ENCODE measurements at regions not wholly inside any gene's neighbourhood (a gene's known extent, or its start where the extent isn't known, plus 50 kb on each side); places are given as distances from the start of the nearest gene placed in this dataset.

- TF ChIP-seq EP300 (IDR thresholded peaks at IDR 0.05) (no peak), POLR2A (IDR thresholded peaks at IDR 0.05) (no peak), CTCF (IDR thresholded peaks at IDR 0.05) (no peak)
These were observed 1964.2 kb downstream of the ARAP2 start for GRCh38 chr4:34280131-34280530.
